Activated CD4-positive, alpha-beta T cell treated with anti-CD3 and anti-CD28 coated beads, Interleukin-10, Interleukin-2, amounts not matched to agents 100 ng/mL and 50 ng/mL, durations not matched to agents 16 hours and 8 hours (primary cell): ENCODE measurements at regions not wholly inside any gene's neighbourhood (a gene's known extent, or its start where the extent isn't known, plus 50 kb on each side); places are given as distances from the start of the nearest gene placed in this dataset.

Experiments used
- DNase-seq: peaks from one replicate; pipeline ENCODE4 v3.0.0-alpha.2; 2020

GRCh38 chr9:86893811-86894490 is 53.4 kb downstream of the GAS1 start:
- DNase-seq: no peak

GRCh38 chr9:86892576-86892975 is 54.7 kb downstream of the GAS1 start:
- no peak for DNase-seq

- DNase-seq: no peak
Observed at GRCh38 chr9:86891886-86892437, 55.3 kb downstream of the GAS1 start.

- no peak for DNase-seq
Observed at GRCh38 chr9:86891091-86891490, 56.2 kb downstream of the GAS1 start.

- no peak for DNase-seq
Observed at GRCh38 chr9:86885232-86885631, 62.1 kb downstream of the GAS1 start.

- no peak for DNase-seq
Observed at GRCh38 chr9:86876621-86877196, 70.6 kb downstream of the GAS1 start.

GRCh38 chr9:86868616-86869015 is 78.7 kb downstream of the GAS1 start:
- no peak for DNase-seq

- no peak for DNase-seq
Observed at GRCh38 chr9:86867804-86868313, 79.4 kb downstream of the GAS1 start.

GRCh38 chr9:86865952-86866351 is 81.4 kb downstream of the GAS1 start:
- no peak for DNase-seq

GRCh38 chr9:86860006-86860405 is 87.3 kb downstream of the GAS1 start:
- DNase-seq: no peak

GRCh38 chr9:86859056-86859455 is 88.2 kb downstream of the GAS1 start:
- DNase-seq: no peak

- no peak for DNase-seq
Observed at GRCh38 chr9:86858009-86858408, 89.3 kb downstream of the GAS1 start.

GRCh38 chr9:86856259-86856658 is 91.0 kb downstream of the GAS1 start:
- no peak for DNase-seq

- no peak for DNase-seq
Observed at GRCh38 chr9:86854898-86855523, 92.3 kb downstream of the GAS1 start.

- no peak for DNase-seq
Observed at GRCh38 chr9:86846656-86847055, 100.7 kb downstream of the GAS1 start.

- no peak for DNase-seq
Observed at GRCh38 chr9:86843206-86843605, 104.1 kb downstream of the GAS1 start.

GRCh38 chr9:86842573-86842972 is 104.7 kb downstream of the GAS1 start:
- no peak for DNase-seq

- DNase-seq: no peak
Observed at GRCh38 chr9:86839522-86839921, 107.8 kb downstream of the GAS1 start.

- no peak for DNase-seq
Observed at GRCh38 chr9:86838519-86839497, 108.5 kb downstream of the GAS1 start.

GRCh38 chr9:86837345-86837744 is 110.0 kb downstream of the GAS1 start:
- no peak for DNase-seq

- DNase-seq: no peak
Observed at GRCh38 chr9:86836797-86837196, 110.5 kb downstream of the GAS1 start.

- DNase-seq: no peak
Observed at GRCh38 chr9:86836266-86836665, 111.0 kb downstream of the GAS1 start.

- DNase-seq: no peak
Observed at GRCh38 chr9:86830356-86830755, 117.0 kb downstream of the GAS1 start.
